Lower leg skin (tissue), 3 donors: ENCODE measurements at regions not wholly inside any gene's neighbourhood (a gene's known extent, or its start where the extent isn't known, plus 50 kb on each side); places are given as distances from the start of the nearest gene placed in this dataset.

Experiments used
- CTCF ChIP-seq, 3 donors: fragments of 450-650 bp; IDR thresholded peaks; one replicate each; pipeline ENCODE4 v1.5.1; 2016; ENCODE audit warnings: antibody characterized with exemption in 3 of 3, mild to moderate bottlenecking in 3 of 3, moderate library complexity in 2 of 3
- POLR2A ChIP-seq, 2 donors: fragments of 450-650 bp; IDR thresholded peaks; one replicate each; pipeline ENCODE4 v1.6.1; 2016 to 2017; ENCODE audit warnings: antibody characterized with exemption in 2 of 2, mild to moderate bottlenecking in 1 of 2, moderate library complexity in 1 of 2

DNA sequence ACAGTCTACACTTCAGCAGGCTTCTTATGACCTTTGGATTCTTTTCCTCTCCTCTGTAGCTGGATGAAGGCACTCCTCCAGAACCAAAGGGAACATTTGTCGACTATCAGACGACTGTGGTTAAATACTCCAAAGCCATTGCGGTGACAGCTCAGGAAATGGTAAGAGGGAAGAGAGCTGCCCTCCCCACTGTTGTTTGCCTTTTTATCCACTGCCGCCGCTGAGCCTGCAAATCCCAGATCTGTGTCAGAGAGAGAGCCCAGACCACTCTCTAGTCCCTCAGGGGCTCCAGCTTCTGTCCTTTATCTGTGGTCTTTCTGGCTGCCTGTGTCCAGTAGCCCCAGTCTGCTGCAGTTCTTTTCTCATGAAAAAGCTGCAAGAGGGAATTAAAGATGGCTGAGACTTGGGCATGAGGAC, 261.5 kb upstream of the TPM1 start:
- TF ChIP-seq CTCF (IDR thresholded peaks at IDR 0.05) (no peak), POLR2A (IDR thresholded peaks at IDR 0.05) (no peak)
